Fibroblast of villous mesenchyme (primary cell): ENCODE measurements at regions not wholly inside any gene's neighbourhood (a gene's known extent, or its start where the extent isn't known, plus 50 kb on each side); places are given as distances from the start of the nearest gene placed in this dataset.

Experiments used
- DNase-seq: peaks from one replicate; pipeline ENCODE4 v3.0.0-alpha.2; 2010; ENCODE audit warnings: low read depth
- H3K4me3 ChIP-seq: 2 replicates; pipeline ENCODE4 v1.5.1; 2011; ENCODE audit warnings: low read depth, mild to moderate bottlenecking, low read length
- CTCF ChIP-seq: IDR thresholded peaks from 2 replicates; pipeline ENCODE4 v1.5.1; 2012; ENCODE audit warnings: low read depth, mild to moderate bottlenecking, low read length; ENCODE audit not compliant: insufficient read depth

DNA sequence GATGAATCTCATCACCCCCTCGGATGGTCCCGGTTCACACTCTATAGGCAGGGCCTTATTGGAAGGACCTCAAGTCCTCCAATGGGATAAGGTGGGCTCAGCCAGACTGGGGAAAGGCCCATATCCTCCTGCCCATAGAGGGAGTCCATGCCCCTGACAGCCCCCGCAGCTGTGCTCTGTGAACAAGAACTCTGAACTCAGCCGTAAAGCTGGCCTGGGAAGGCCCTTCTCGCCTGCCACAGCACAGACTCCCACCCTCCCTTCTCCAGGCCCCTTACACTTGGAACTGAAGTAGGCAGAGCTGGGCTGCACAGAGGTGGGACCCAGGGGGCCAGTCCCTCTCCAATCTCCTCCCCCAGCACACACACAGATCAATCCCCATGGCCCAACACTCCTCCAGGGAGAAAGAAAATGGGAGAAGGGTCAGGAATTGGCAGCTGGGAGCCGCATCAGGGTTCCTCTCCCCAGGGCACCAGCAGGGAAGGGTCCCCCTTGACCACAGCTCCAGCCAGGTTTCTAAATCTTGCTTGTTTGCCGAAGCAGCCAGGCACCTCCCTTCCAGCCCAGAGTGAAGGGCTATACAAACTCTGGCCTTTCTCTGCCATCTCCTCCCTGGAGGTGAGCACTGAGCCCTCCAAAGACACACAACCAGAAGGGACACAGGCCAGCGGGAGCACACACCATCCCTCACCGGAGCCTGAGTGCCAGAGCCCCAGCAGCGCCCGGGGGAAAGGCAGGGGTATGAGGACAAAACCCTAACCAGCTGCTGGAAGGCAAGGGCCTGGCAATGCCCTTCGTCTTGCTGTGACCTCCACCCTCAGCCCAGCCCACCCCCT lies 454.1 kb downstream of the SOX9 start:
- no peak for DNase-seq

GRCh38 chr17:72575542-72576233 lies 454.9 kb downstream of the SOX9 start:
- no peak for DNase-seq
- H3K4me3 ChIP-seq, result no peak overlapping the region
- no peak for TF ChIP-seq CTCF

More for the DNA sequence above, 454.1 kb downstream of the SOX9 start:
- no peak overlapping the region for H3K4me3 ChIP-seq
- no peak for TF ChIP-seq CTCF

DNA sequence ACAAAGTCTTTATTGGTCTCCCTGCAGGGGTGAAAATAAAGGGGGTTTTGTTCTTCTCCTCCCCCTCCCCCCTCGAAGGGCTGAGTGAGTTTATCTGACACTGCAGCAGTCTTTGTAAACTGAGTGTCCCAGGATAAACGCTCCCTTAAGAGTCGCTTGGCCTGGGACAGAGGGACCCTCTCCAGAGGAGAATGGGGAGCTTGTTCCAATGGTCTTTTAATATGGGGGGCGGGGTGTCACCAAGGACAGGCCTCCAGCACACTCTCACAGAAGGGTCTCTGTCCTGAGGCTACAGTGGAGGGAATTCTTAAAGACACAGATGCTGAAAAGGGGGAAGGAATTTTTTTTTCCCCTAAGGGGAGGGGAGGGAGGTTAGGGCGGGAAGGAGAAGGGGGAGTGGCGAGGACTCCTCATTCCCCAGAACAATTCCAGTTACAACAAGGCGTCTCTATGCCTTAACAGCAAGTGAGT lies 455.5 kb downstream of the SOX9 start:
- no peak for DNase-seq
- no peak for TF ChIP-seq CTCF
- H3K4me3 ChIP-seq, result no peak overlapping the region

GRCh38 chr17:72578817-72579470 lies 458.1 kb downstream of the SOX9 start:
- H3K4me3 ChIP-seq, result no peak overlapping the region
- DNase-seq, result no peak
- no peak for TF ChIP-seq CTCF

DNA sequence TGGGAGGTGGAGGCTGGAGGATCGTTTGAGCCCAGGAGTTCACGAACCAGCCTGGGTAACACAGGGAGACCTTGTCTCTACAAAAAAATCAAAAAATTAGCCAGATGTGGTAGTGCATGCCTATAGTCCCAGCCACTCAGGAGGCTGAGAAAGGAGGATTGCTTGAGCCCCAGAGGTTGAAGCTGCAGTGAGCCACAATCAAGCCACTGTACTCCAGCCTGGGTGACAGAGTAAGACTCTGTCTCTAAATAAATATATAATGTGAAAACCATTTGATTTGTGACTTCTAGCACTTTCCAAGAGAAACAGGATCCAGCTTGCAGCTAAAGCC lies 459.1 kb downstream of the SOX9 start:
- TF ChIP-seq CTCF, result no peak

DNA sequence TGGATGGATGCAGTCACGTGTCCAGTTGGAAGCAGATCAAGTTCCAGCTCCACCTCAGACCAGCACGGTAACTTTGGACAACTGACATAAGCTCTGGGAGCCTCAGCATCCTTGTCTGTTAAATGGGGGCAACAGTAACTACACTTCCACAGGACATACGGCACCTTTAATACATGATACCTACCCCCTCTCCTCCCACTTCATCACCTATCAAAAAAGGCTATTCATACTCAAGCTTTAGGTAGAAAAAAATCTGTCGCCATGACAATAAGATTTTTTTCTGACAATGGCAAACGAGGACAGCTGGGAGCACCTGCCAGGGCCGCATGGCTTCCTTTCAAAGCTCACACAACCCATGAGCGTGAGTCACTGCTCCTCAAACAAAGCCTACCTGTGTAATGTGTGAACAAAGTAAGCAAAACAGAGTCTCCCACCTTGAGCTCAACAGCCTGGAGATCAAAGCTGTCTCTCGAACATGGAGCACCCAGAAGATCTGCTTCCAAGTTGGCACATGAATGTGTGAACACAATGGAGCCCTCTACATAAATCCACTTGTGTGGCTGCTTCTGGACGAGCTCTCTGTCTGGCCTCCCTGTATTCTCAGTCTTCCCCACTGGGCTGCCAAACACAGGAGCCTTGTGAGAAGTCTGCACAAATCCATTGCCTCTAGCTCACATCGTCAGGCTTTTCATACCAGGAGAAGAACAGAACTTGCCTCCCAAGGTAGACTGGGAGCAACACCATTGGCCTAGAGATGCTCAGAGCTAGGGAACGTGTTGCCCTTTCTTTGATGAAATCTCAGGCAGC lies 459.7 kb downstream of the SOX9 start:
- no peak for TF ChIP-seq CTCF
- no peak for DNase-seq
- H3K4me3 ChIP-seq, result no peak overlapping the region

More for the DNA sequence above, 459.1 kb downstream of the SOX9 start:
- no peak overlapping the region for H3K4me3 ChIP-seq
- DNase-seq, result no peak
